ENCODE measurements at regions not wholly inside any gene's neighbourhood (a gene's known extent, or its start where the extent isn't known, plus 50 kb on each side); places are given as distances from the start of the nearest gene placed in this dataset.

- TF ChIP-seq TOX (CRISPR knock-in tag; IDR thresholded peaks at IDR 0.05; ENCODE audit: borderline replicate concordance) (no peak), TSHZ2 (CRISPR knock-in tag; IDR thresholded peaks at IDR 0.05) (no peak), TCF4 (CRISPR knock-in tag; IDR thresholded peaks at IDR 0.05; ENCODE audit: borderline replicate concordance) (no peak), ZNF565 (CRISPR knock-in tag; conservative IDR thresholded peaks at IDR 0.05; ENCODE audit: low read depth) (no peak), OSR1 (CRISPR knock-in tag; IDR thresholded peaks at IDR 0.05) (no peak), ZFP30 (CRISPR knock-in tag; IDR thresholded peaks at IDR 0.05) (no peak), ESRRG (CRISPR knock-in tag; IDR thresholded peaks at IDR 0.05) (no peak), RARB (CRISPR knock-in tag; IDR thresholded peaks at IDR 0.05) (no peak), SNAI2 (CRISPR knock-in tag; IDR thresholded peaks at IDR 0.05) (no peak), PPARA (CRISPR knock-in tag; IDR thresholded peaks at IDR 0.05; ENCODE audit: borderline replicate concordance) (no peak), ZNF8 (CRISPR knock-in tag; IDR thresholded peaks at IDR 0.05) (no peak)
These were observed 232.2 kb upstream of the ARID1B start (continued) for GRCh38 chr6:156545021-156545420.

- ATAC-seq = no peak
- no peak for TF ChIP-seq RARB (CRISPR knock-in tag; IDR thresholded peaks at IDR 0.05)
- no peak for TF ChIP-seq GLIS3 (CRISPR knock-in tag; IDR thresholded peaks at IDR 0.05)
- no peak for TF ChIP-seq ZNF70 (CRISPR knock-in tag; IDR thresholded peaks at IDR 0.05)
- no peak for TF ChIP-seq CSDC2 (CRISPR knock-in tag; IDR thresholded peaks at IDR 0.05)
- no peak for TF ChIP-seq CREB5 (CRISPR knock-in tag; IDR thresholded peaks at IDR 0.05; ENCODE audit: low read depth)
- TF ChIP-seq TOX (CRISPR knock-in tag; IDR thresholded peaks at IDR 0.05; ENCODE audit: borderline replicate concordance) = no peak
- no peak for TF ChIP-seq POU6F1 (CRISPR knock-in tag; IDR thresholded peaks at IDR 0.05; ENCODE audit: borderline replicate concordance, low read depth)
- TF ChIP-seq ZFP30 (CRISPR knock-in tag; IDR thresholded peaks at IDR 0.05) = no peak
- TF ChIP-seq ARNTL (CRISPR knock-in tag; IDR thresholded peaks at IDR 0.05; ENCODE audit: borderline replicate concordance, low read depth) = no peak
- no peak for TF ChIP-seq SNAI2 (CRISPR knock-in tag; IDR thresholded peaks at IDR 0.05)
- TF ChIP-seq CSRNP3 (CRISPR knock-in tag; IDR thresholded peaks at IDR 0.05) = no peak
- TF ChIP-seq ESRRG (CRISPR knock-in tag; IDR thresholded peaks at IDR 0.05) = no peak
- no peak for TF ChIP-seq TSHZ2 (CRISPR knock-in tag; IDR thresholded peaks at IDR 0.05)
- TF ChIP-seq ZNF8 (CRISPR knock-in tag; IDR thresholded peaks at IDR 0.05) = no peak
- no peak for TF ChIP-seq BACH2 (CRISPR knock-in tag; IDR thresholded peaks at IDR 0.05; ENCODE audit: borderline replicate concordance)
- TF ChIP-seq ZFP3 (CRISPR knock-in tag; IDR thresholded peaks at IDR 0.05) = no peak
- TF ChIP-seq OSR1 (CRISPR knock-in tag; IDR thresholded peaks at IDR 0.05) = no peak
- no peak for TF ChIP-seq PPARA (CRISPR knock-in tag; IDR thresholded peaks at IDR 0.05; ENCODE audit: borderline replicate concordance)
- no peak for TF ChIP-seq TCF4 (CRISPR knock-in tag; IDR thresholded peaks at IDR 0.05; ENCODE audit: borderline replicate concordance)
These were observed 233.1 kb upstream of the ARID1B start for GRCh38 chr6:156544046-156544445.

- no peak for TF ChIP-seq ZNF565 (CRISPR knock-in tag; conservative IDR thresholded peaks at IDR 0.05; ENCODE audit: low read depth)
- TF ChIP-seq TCF4 (CRISPR knock-in tag; IDR thresholded peaks at IDR 0.05; ENCODE audit: borderline replicate concordance) = no peak
- ATAC-seq = no peak
These were observed 233.7 kb upstream of the ARID1B start for GRCh38 chr6:156543431-156543830.
